SK-N-SH (cell line): ENCODE measurements at regions not wholly inside any gene's neighbourhood (a gene's known extent, or its start where the extent isn't known, plus 50 kb on each side); places are given as distances from the start of the nearest gene placed in this dataset.

Experiments used
- CTCF ChIA-PET: fragments of 300-600, 350-600 bp; formaldehyde crosslinking; extraction: SDS; loops from one replicate; lab custom pipeline; 2021; lab: Yijun Ruan, JAX
- POLR2A ChIA-PET: fragments of 350-600 bp; sonication (Branson Sonifier 250); formaldehyde crosslinking; extraction: SDS; loops from one replicate; lab custom pipeline; 2020; ENCODE audit warnings: antibody characterized with exemption, inconsistent platforms; lab: Yijun Ruan, JAX
- DNase-seq: peaks from one replicate; pipeline ENCODE4 v3.0.0; 2012
- H2AFZ ChIP-seq: fragments of 200-600 bp; sonication (generic); 2 replicates; pipeline ENCODE4 v1.8.1; 2016; ENCODE audit warnings: antibody characterized with exemption, mild to moderate bottlenecking, low read depth
- H3F3A ChIP-seq: fragments of 200-600 bp; sonication (generic); replicated peaks from 2 replicates; pipeline ENCODE3; 2016; ENCODE audit warnings: antibody characterized with exemption, mild to moderate bottlenecking; ENCODE audit not compliant: insufficient read depth
- H3K27ac ChIP-seq, 2 experiments: fragments of 200-500 bp in 1 of 2; fragments of 200-600 bp in 1 of 2; sonication (Bioruptor generic) in 1 of 2; sonication (generic), shearing (Covaris generic) in 1 of 2; 2 replicates each; pipeline versions ENCODE4 v1.5.1 to v1.6.1; 2014 to 2016; ENCODE audit warnings: low read depth in 2 of 2, inconsistent platforms in 1 of 2, low read length in 1 of 2, mild to moderate bottlenecking in 1 of 2, mixed read lengths in 1 of 2
- H3K27me3 ChIP-seq: fragments of 200-600 bp; sonication (generic), shearing (Covaris generic); 2 replicates; pipeline ENCODE4 v1.6.1; 2016; ENCODE audit warnings: mixed run types; ENCODE audit not compliant: insufficient read depth
- H3K36me3 ChIP-seq, 2 experiments: fragments of 200-500 bp in 1 of 2; fragments of 200-600 bp in 1 of 2; sonication (Bioruptor generic) in 1 of 2; sonication (generic) in 1 of 2; replicated peaks in 1 of 2; 2 replicates each; pipeline versions ENCODE3 to v1.5.1; 2014 to 2016; ENCODE audit warnings: low read length in 1 of 2, mild to moderate bottlenecking in 1 of 2; ENCODE audit not compliant: insufficient read depth in 2 of 2, control insufficient read depth in 1 of 2
- H3K4me1 ChIP-seq, 2 experiments: fragments of 200-500 bp in 1 of 2; fragments of 200-600 bp in 1 of 2; sonication (Bioruptor generic) in 1 of 2; sonication (generic), shearing (Covaris generic) in 1 of 2; 2 replicates each; pipeline versions ENCODE4 v1.5.1 to v1.6.1; 2014 to 2016; ENCODE audit warnings: low read depth in 1 of 2, low read length in 1 of 2, mixed run types in 1 of 2; ENCODE audit not compliant: insufficient read depth in 2 of 2, control insufficient read depth in 1 of 2
- H3K4me2 ChIP-seq: fragments of 200-600 bp; sonication (generic), shearing (Covaris generic); 2 replicates; pipeline ENCODE4 v1.6.1; 2017; ENCODE audit warnings: mixed run types
- H3K4me3 ChIP-seq, 2 experiments: fragments of 200-500 bp in 1 of 2; fragments of 200-600 bp in 1 of 2; sonication (Bioruptor generic) in 1 of 2; sonication (generic), shearing (Covaris generic) in 1 of 2; 2 replicates each; pipeline versions ENCODE4 v1.5.1 to v1.8.1; 2014 to 2016; ENCODE audit warnings: low read depth in 2 of 2, inconsistent platforms in 1 of 2, low read length in 1 of 2, mild to moderate bottlenecking in 1 of 2, mixed read lengths in 1 of 2, moderate library complexity in 1 of 2
- H3K79me2 ChIP-seq: fragments of 200-600 bp; sonication (generic); 2 replicates; pipeline ENCODE4 v1.8.1; 2017; ENCODE audit warnings: mild to moderate bottlenecking; ENCODE audit not compliant: insufficient read depth
- H3K9ac ChIP-seq: fragments of 200-600 bp; sonication (generic); 2 replicates; pipeline ENCODE4 v1.6.1; 2017; ENCODE audit warnings: mixed run types
- H3K9me2 ChIP-seq: fragments of 200-600 bp; sonication (generic); 2 replicates; pipeline ENCODE4 v1.6.1; 2017; ENCODE audit warnings: mixed run types
- H3K9me3 ChIP-seq: fragments of 200-600 bp; sonication (generic); 2 replicates; pipeline ENCODE4 v1.6.1; 2017; ENCODE audit warnings: mixed run types, mild to moderate bottlenecking, moderate library complexity
- H4K20me1 ChIP-seq: fragments of 200-600 bp; sonication (generic); 2 replicates; pipeline ENCODE4 v1.6.1; 2017; ENCODE audit warnings: mild to moderate bottlenecking, mixed run types; ENCODE audit not compliant: insufficient read depth
- ELF1 ChIP-seq: IDR thresholded peaks from 2 replicates; pipeline ENCODE4 v1.4.0; 2012
- EP300 ChIP-seq, 2 experiments: IDR thresholded peaks; 2 replicates each; pipeline versions ENCODE4 v1.4.0 to v1.6.1; 2012; ENCODE audit warnings: borderline replicate concordance in 1 of 2, low read depth in 1 of 2, low read length in 1 of 2
- FOXJ3 ChIP-seq: sonication (generic); formaldehyde crosslinking; IDR thresholded peaks from 2 replicates; pipeline ENCODE4 v1.5.1; 2020; ENCODE audit warnings: mild to moderate bottlenecking, missing genetic modification reagents
- FOXM1 ChIP-seq: IDR thresholded peaks from 2 replicates; pipeline ENCODE4 v1.4.0; 2012; ENCODE audit warnings: low read depth, mild to moderate bottlenecking
- GABPA ChIP-seq: IDR thresholded peaks from 2 replicates; pipeline ENCODE4 v1.4.0; 2012; ENCODE audit warnings: low read depth, mild to moderate bottlenecking
- GATA2 ChIP-seq: sonication (generic); formaldehyde crosslinking; IDR thresholded peaks from 2 replicates; pipeline ENCODE4 v1.5.0; 2020; ENCODE audit warnings: mild to moderate bottlenecking, missing genetic modification reagents
- MEF2A ChIP-seq: IDR thresholded peaks from 2 replicates; pipeline ENCODE4 v1.4.0; 2012; ENCODE audit warnings: low read depth, borderline replicate concordance
- MXI1 ChIP-seq: IDR thresholded peaks from 2 replicates; pipeline ENCODE4 v1.6.1; 2012; ENCODE audit warnings: mild to moderate bottlenecking, low read depth, low read length, improper control_type of control experiment
- POLR2AphosphoS5 ChIP-seq: IDR thresholded peaks from 2 replicates; pipeline ENCODE4 v1.6.1; 2012; ENCODE audit warnings: low read depth, low read length
- RCOR1 ChIP-seq: fragments of 150-350 bp; IDR thresholded peaks from 2 replicates; pipeline ENCODE4 v1.6.1; 2017; ENCODE audit warnings: antibody characterized with exemption, low read length
- RFX5 ChIP-seq: IDR thresholded peaks from 2 replicates; pipeline ENCODE4 v1.6.1; 2012; ENCODE audit warnings: mild to moderate bottlenecking, improper control_type of control experiment, low read length
- RXRA ChIP-seq: IDR thresholded peaks from 2 replicates; pipeline ENCODE4 v1.4.0; 2012; ENCODE audit warnings: low read depth, mild to moderate bottlenecking, borderline replicate concordance
- SMC3 ChIP-seq: IDR thresholded peaks from 2 replicates; pipeline ENCODE4 v1.6.1; 2012; ENCODE audit warnings: low read depth, low read length, improper control_type of control experiment
- TEAD4 ChIP-seq: IDR thresholded peaks from 2 replicates; pipeline ENCODE4 v1.4.0; 2012; ENCODE audit warnings: mild to moderate bottlenecking, borderline replicate concordance; ENCODE audit not compliant: insufficient read depth
- YY1 ChIP-seq: IDR thresholded peaks from 2 replicates; pipeline ENCODE4 v1.4.0; 2012; ENCODE audit warnings: low read depth, mild to moderate bottlenecking
- WGBS: methylation state at CpG from one replicate; pipeline ENCODE4 v1.1.6; 2017; ENCODE audit warnings: low lambda C conversion rate; 5-methylcytosine and 5-hydroxymethylcytosine counted together
- TF ChIP-seq, protein P1 (sequence below): fragments of 150-350 bp; IDR thresholded peaks from 2 replicates; pipeline ENCODE4 v1.6.1; 2016; ENCODE audit warnings: mild to moderate bottlenecking, low read depth, low read length
- TF ChIP-seq, protein P2 (sequence below): IDR thresholded peaks from 2 replicates; pipeline ENCODE4 v1.4.0; 2012; ENCODE audit warnings: low read depth, borderline replicate concordance
- TF ChIP-seq, protein P3 (sequence below): fragments of 150-350 bp; IDR thresholded peaks from 2 replicates; pipeline ENCODE4 v1.6.1; 2017; ENCODE audit warnings: antibody characterized with exemption, low read length, low read depth, borderline replicate concordance
- TF ChIP-seq, protein P4 (sequence below): IDR thresholded peaks from 2 replicates; pipeline ENCODE4 v1.4.0; 2012; ENCODE audit warnings: low read depth, borderline replicate concordance

DNA sequence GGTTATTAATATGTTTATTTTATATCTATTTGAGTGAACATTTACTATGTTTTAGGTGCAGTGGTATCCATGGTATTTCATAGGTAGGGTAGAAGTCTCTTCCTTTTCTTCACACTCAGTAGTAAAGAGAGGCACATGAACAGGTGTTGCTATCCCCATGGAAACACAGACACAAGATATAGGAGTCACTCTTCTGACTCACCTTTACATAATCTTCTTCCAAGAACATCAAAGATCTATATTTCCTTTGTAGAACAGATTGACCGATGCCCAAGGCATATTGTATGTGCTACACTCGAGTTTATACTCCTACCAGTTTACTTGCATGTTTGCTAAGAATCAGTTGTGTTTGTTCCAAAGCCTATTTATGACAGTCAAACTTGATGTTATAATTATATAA lies 1997.4 kb downstream of the C4orf33 start:
- Histone ChIP-seq H4K20me1 (no peaks in the 10 kb centered on the region), H3K4me3 (no peak overlapping the region), H3K9me3 (no peaks in the 10 kb centered on the region), H3K4me1 (no peaks in the 10 kb centered on the region), H3K79me2 (no peaks in the 10 kb centered on the region), H2AFZ (no peak overlapping the region), H3K9me2 (no peaks in the 10 kb centered on the region), H3K27me3 (no peaks in the 10 kb centered on the region), H3K27ac (no peak overlapping the region), H3K4me2 (no peak overlapping the region), H3K36me3 (no peaks in the 10 kb centered on the region), H3K9ac (no peak overlapping the region), H3F3A (no peaks in the 10 kb centered on the region)
- CTCF ChIA-PET, result interaction anchor here (1.4 kb wide), 1 partner anchor 1135 kb away, joined by 6 read pairs; no protein-coding TSS in a partner anchor
- POLR2A ChIA-PET, result no interaction called here
- 6% methylated on average over 2 of the region's 2 CpGs for WGBS
- DNase-seq, result no peak
- TF ChIP-seq YY1 (no peak), EP300 (IDR thresholded peaks at IDR 0.05; ENCODE audit: borderline replicate concordance in 1 of 2, low read depth in 1 of 2, low read length in 1 of 2) (no peak), SMC3 (no peak), POLR2AphosphoS5 (no peak), ELF1 (no peak), RCOR1 (no peak), GABPA (no peak), RXRA (no peak)

DNA sequence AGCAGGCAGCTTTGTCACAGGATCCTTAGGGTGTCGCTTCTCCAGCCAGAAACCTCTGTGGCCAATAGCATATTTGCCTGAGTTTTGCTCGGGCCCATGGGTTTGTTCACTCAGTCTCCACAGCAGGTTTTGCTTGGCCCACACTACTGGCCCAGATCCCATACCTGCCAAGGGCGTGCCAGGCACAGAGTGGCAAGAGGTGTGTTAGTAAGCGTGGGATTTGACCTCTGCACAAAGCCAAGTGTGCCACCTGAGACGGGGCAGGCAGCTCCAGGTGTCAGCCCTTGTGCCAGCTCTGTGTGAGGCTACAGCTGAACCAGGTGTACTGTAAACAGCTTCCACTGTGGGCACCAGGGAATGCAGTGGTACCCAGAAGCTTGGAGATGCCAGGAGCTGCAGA lies 2003.0 kb downstream of the C4orf33 start:
- no peak overlapping the region for H3K4me2 ChIP-seq
- H3K27ac ChIP-seq, result no peak overlapping the region
- no peaks in the 10 kb centered on the region for H3F3A ChIP-seq
- H3K4me3 ChIP-seq, result no peak overlapping the region
- POLR2A ChIA-PET, result no interaction called here
- no peaks in the 10 kb centered on the region for H3K27me3 ChIP-seq
- H3K9me3 ChIP-seq, result no peaks in the 10 kb centered on the region
- no peaks in the 10 kb centered on the region for H3K79me2 ChIP-seq
- H3K9ac ChIP-seq, result no peak overlapping the region
- H2AFZ ChIP-seq, result no peak overlapping the region
- H3K9me2 ChIP-seq, result no peaks in the 10 kb centered on the region
- 0% methylated on average over 2 of the region's 5 CpGs for WGBS
- H3K36me3 ChIP-seq, result no peaks in the 10 kb centered on the region
- H3K4me1 ChIP-seq, result no peaks in the 10 kb centered on the region
- no peaks in the 10 kb centered on the region for H4K20me1 ChIP-seq
- TF ChIP-seq MXI1, result no peak
- TF ChIP-seq, protein P1, sequence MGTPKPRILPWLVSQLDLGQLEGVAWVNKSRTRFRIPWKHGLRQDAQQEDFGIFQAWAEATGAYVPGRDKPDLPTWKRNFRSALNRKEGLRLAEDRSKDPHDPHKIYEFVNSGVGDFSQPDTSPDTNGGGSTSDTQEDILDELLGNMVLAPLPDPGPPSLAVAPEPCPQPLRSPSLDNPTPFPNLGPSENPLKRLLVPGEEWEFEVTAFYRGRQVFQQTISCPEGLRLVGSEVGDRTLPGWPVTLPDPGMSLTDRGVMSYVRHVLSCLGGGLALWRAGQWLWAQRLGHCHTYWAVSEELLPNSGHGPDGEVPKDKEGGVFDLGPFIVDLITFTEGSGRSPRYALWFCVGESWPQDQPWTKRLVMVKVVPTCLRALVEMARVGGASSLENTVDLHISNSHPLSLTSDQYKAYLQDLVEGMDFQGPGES, result no peak
- no peak for TF ChIP-seq FOXM1
- no peak for TF ChIP-seq GATA2 (CRISPR knock-in tag)
- TF ChIP-seq TEAD4, result no peak
- TF ChIP-seq MEF2A, result no peak
- CTCF ChIA-PET, result no interaction called here
- DNase-seq, result no peak

DNA sequence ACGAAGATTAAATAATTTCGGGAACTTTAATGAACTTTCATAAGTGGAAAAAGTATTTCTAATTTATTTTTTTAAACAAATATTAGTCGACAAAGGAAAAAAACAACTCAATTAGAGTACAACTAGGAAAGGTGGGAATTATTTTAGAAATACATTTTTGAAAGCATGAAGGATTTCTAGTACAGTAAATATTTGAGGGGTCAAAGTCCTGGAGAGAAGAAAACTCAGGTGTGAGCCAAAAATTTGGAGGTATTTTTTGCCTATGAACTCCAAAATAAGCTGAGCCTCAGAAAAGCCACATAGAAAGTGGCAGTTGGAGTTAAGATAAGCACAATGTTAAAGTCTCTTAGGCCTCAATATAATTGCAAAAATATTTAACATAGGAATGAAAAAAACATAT lies 2017.3 kb downstream of the C4orf33 start:
- no peaks in the 10 kb centered on the region for H3K36me3 ChIP-seq
- TF ChIP-seq RCOR1 (no peak), EP300 (IDR thresholded peaks at IDR 0.05; ENCODE audit: borderline replicate concordance in 1 of 2, low read depth in 1 of 2, low read length in 1 of 2) (no peak), RXRA (no peak), RFX5 (no peak), GABPA (no peak), FOXJ3 (CRISPR knock-in tag) (no peak)
- TF ChIP-seq, protein P2, sequence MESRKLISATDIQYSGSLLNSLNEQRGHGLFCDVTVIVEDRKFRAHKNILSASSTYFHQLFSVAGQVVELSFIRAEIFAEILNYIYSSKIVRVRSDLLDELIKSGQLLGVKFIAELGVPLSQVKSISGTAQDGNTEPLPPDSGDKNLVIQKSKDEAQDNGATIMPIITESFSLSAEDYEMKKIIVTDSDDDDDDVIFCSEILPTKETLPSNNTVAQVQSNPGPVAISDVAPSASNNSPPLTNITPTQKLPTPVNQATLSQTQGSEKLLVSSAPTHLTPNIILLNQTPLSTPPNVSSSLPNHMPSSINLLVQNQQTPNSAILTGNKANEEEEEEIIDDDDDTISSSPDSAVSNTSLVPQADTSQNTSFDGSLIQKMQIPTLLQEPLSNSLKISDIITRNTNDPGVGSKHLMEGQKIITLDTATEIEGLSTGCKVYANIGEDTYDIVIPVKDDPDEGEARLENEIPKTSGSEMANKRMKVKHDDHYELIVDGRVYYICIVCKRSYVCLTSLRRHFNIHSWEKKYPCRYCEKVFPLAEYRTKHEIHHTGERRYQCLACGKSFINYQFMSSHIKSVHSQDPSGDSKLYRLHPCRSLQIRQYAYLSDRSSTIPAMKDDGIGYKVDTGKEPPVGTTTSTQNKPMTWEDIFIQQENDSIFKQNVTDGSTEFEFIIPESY, result no peak
- TF ChIP-seq, protein P3, sequence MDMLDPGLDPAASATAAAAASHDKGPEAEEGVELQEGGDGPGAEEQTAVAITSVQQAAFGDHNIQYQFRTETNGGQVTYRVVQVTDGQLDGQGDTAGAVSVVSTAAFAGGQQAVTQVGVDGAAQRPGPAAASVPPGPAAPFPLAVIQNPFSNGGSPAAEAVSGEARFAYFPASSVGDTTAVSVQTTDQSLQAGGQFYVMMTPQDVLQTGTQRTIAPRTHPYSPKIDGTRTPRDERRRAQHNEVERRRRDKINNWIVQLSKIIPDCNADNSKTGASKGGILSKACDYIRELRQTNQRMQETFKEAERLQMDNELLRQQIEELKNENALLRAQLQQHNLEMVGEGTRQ, result no peak
- TF ChIP-seq, protein P4, sequence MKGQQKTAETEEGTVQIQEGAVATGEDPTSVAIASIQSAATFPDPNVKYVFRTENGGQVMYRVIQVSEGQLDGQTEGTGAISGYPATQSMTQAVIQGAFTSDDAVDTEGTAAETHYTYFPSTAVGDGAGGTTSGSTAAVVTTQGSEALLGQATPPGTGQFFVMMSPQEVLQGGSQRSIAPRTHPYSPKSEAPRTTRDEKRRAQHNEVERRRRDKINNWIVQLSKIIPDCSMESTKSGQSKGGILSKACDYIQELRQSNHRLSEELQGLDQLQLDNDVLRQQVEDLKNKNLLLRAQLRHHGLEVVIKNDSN, result no peak
- TF ChIP-seq, all 33 proteins: peak for 0
- CTCF ChIA-PET, result no interaction called here
- Histone ChIP-seq H3K4me2 (no peak overlapping the region), H3K9me3 (no peaks in the 10 kb centered on the region), H4K20me1 (no peaks in the 10 kb centered on the region), H2AFZ (no peak overlapping the region), H3K27me3 (no peaks in the 10 kb centered on the region), H3K27ac (no peak overlapping the region), H3K9ac (no peak overlapping the region), H3K4me3 (no peak overlapping the region), H3K79me2 (no peaks in the 10 kb centered on the region), H3K4me1 (no peaks in the 10 kb centered on the region), H3F3A (no peaks in the 10 kb centered on the region), H3K9me2 (no peaks in the 10 kb centered on the region)
- 1% methylated on average over 3 of the region's 3 CpGs for WGBS
- POLR2A ChIA-PET, result no interaction called here
- DNase-seq, result no peak
